ENCODE measurements at regions not wholly inside any gene's neighbourhood (a gene's known extent, or its start where the extent isn't known, plus 50 kb on each side); places are given as distances from the start of the nearest gene placed in this dataset.

GRCh38 chr2:220857368-220857767 is 714.7 kb downstream of the EPHA4 start:
- DNase-seq (ENCODE audit: low read depth): no peak

GRCh38 chr2:220858101-220858500 is 714.0 kb downstream of the EPHA4 start:
- DNase-seq (ENCODE audit: low read depth): no peak

GRCh38 chr2:220871909-220872308 is 700.2 kb downstream of the EPHA4 start:
- no peak for DNase-seq (ENCODE audit: low read depth)

GRCh38 chr2:220876080-220876824 is 695.9 kb downstream of the EPHA4 start:
- no peak for DNase-seq (ENCODE audit: low read depth)

- no peak for DNase-seq (ENCODE audit: low read depth)
Measured at GRCh38 chr2:220877491-220877890, 694.6 kb downstream of the EPHA4 start.

GRCh38 chr2:220877897-220878296 is 694.2 kb downstream of the EPHA4 start:
- no peak for DNase-seq (ENCODE audit: low read depth)

- no peak for DNase-seq (ENCODE audit: low read depth)
Measured at GRCh38 chr2:220880623-220881596, 691.2 kb downstream of the EPHA4 start.

- no peak for DNase-seq (ENCODE audit: low read depth)
Measured at GRCh38 chr2:220882507-220882906, 689.6 kb downstream of the EPHA4 start.

- DNase-seq (ENCODE audit: low read depth): no peak
Measured at GRCh38 chr2:220885593-220885992, 686.5 kb downstream of the EPHA4 start.

GRCh38 chr2:220887271-220887870 is 684.7 kb downstream of the EPHA4 start:
- DNase-seq (ENCODE audit: low read depth): no peak

- no peak for DNase-seq (ENCODE audit: low read depth)
Measured at GRCh38 chr2:220887876-220888275, 684.2 kb downstream of the EPHA4 start.

GRCh38 chr2:220890931-220891330 is 681.2 kb downstream of the EPHA4 start:
- no peak for DNase-seq (ENCODE audit: low read depth)

- DNase-seq (ENCODE audit: low read depth): no peak
Measured at GRCh38 chr2:220891405-220891804, 680.7 kb downstream of the EPHA4 start.

GRCh38 chr2:220892018-220892634 is 680.0 kb downstream of the EPHA4 start:
- DNase-seq (ENCODE audit: low read depth): no peak

- no peak for DNase-seq (ENCODE audit: low read depth)
Measured at GRCh38 chr2:220893411-220893810, 678.7 kb downstream of the EPHA4 start.

- no peak for DNase-seq (ENCODE audit: low read depth)
Measured at GRCh38 chr2:220894069-220894468, 678.0 kb downstream of the EPHA4 start.

GRCh38 chr2:220899492-220899891 is 672.6 kb downstream of the EPHA4 start:
- no peak for DNase-seq (ENCODE audit: low read depth)

GRCh38 chr2:220904015-220904414 is 668.1 kb downstream of the EPHA4 start:
- DNase-seq (ENCODE audit: low read depth): no peak

- DNase-seq (ENCODE audit: low read depth): no peak
Measured at GRCh38 chr2:220913384-220913783, 658.7 kb downstream of the EPHA4 start.

- DNase-seq (ENCODE audit: low read depth): no peak
Measured at GRCh38 chr2:220915092-220915623, 656.9 kb downstream of the EPHA4 start.

- no peak for DNase-seq (ENCODE audit: low read depth)
Measured at GRCh38 chr2:220916931-220917330, 655.2 kb downstream of the EPHA4 start.
